ENCODE measurements at regions not wholly inside any gene's neighbourhood (a gene's known extent, or its start where the extent isn't known, plus 50 kb on each side); places are given as distances from the start of the nearest gene placed in this dataset.

- no peak overlapping the region for H3K4me3 ChIP-seq (replicated peaks; ENCODE audit: low read depth, low read length)
- no peak for DNase-seq (ENCODE audit: extremely low read depth, low read depth)
- no peak for TF ChIP-seq CTCF (IDR thresholded peaks at IDR 0.05; ENCODE audit: low read depth, low read length, missing control alignments)
These were observed 214.6 kb downstream of the BRD1 start for GRCh38 chr22:49613108-49613507.

GRCh38 chr22:49609207-49609876 lies 218.3 kb downstream of the BRD1 start:
- DNase-seq (ENCODE audit: extremely low read depth, low read depth), result no peak

GRCh38 chr22:49608660-49609059 lies 219.0 kb downstream of the BRD1 start:
- H3K4me3 ChIP-seq (replicated peaks; ENCODE audit: low read depth, low read length), result no peak overlapping the region
- DNase-seq (ENCODE audit: extremely low read depth, low read depth), result no peak
- TF ChIP-seq CTCF (IDR thresholded peaks at IDR 0.05; ENCODE audit: low read depth, low read length, missing control alignments), result no peak

More at GRCh38 chr22:49609207-49609876, 218.3 kb downstream of the BRD1 start:
- TF ChIP-seq CTCF (IDR thresholded peaks at IDR 0.05; ENCODE audit: low read depth, low read length, missing control alignments), result no peak
- H3K4me3 ChIP-seq (replicated peaks; ENCODE audit: low read depth, low read length), result no peak overlapping the region

GRCh38 chr22:49608228-49608627 lies 219.4 kb downstream of the BRD1 start:
- no peak for DNase-seq (ENCODE audit: extremely low read depth, low read depth)
- no peak for TF ChIP-seq CTCF (IDR thresholded peaks at IDR 0.05; ENCODE audit: low read depth, low read length, missing control alignments)
- H3K4me3 ChIP-seq (replicated peaks; ENCODE audit: low read depth, low read length), result no peak overlapping the region

- DNase-seq (ENCODE audit: extremely low read depth, low read depth), result no peak
- no peak for TF ChIP-seq CTCF (IDR thresholded peaks at IDR 0.05; ENCODE audit: low read depth, low read length, missing control alignments)
- no peak overlapping the region for H3K4me3 ChIP-seq (replicated peaks; ENCODE audit: low read depth, low read length)
These were observed 219.9 kb downstream of the BRD1 start for GRCh38 chr22:49607821-49608220.

- no peak for DNase-seq (ENCODE audit: extremely low read depth, low read depth)
- TF ChIP-seq CTCF (IDR thresholded peaks at IDR 0.05; ENCODE audit: low read depth, low read length, missing control alignments), result no peak
- no peak overlapping the region for H3K4me3 ChIP-seq (replicated peaks; ENCODE audit: low read depth, low read length)
These were observed 220.9 kb downstream of the BRD1 start for GRCh38 chr22:49606562-49607290.
